SK-N-DZ (cell line): ENCODE measurements at regions not wholly inside any gene's neighbourhood (a gene's known extent, or its start where the extent isn't known, plus 50 kb on each side); places are given as distances from the start of the nearest gene placed in this dataset.

ENCODE experiments used
- DNase-seq: peaks from one replicate; pipeline ENCODE4 v3.0.0-alpha.2; 2015; ENCODE audit warnings: low spot score

- no peak for DNase-seq
Measured at GRCh38 chr17:79539944-79540705, 70.7 kb downstream of the RBFOX3 start.

- DNase-seq = no peak
Measured at GRCh38 chr17:79538291-79538690, 72.6 kb downstream of the RBFOX3 start.

- DNase-seq = no peak
Measured at GRCh38 chr17:79537686-79538085, 73.2 kb downstream of the RBFOX3 start.

- DNase-seq = no peak
Measured at GRCh38 chr17:79537061-79537460, 73.8 kb downstream of the RBFOX3 start.

GRCh38 chr17:79536212-79536840, 74.5 kb downstream of the RBFOX3 start:
- DNase-seq = no peak

- DNase-seq = no peak
Measured at GRCh38 chr17:79535728-79536025, 75.2 kb downstream of the RBFOX3 start.

GRCh38 chr17:79534851-79535727, 75.8 kb downstream of the RBFOX3 start:
- no peak for DNase-seq

- no peak for DNase-seq
Measured at GRCh38 chr17:79534111-79534510, 76.7 kb downstream of the RBFOX3 start.

- no peak for DNase-seq
Measured at GRCh38 chr17:79533116-79533515, 77.7 kb downstream of the RBFOX3 start.

GRCh38 chr17:79532107-79532790, 78.6 kb downstream of the RBFOX3 start:
- DNase-seq = no peak

GRCh38 chr17:79531191-79532095, 79.4 kb downstream of the RBFOX3 start:
- DNase-seq = no peak

GRCh38 chr17:79530361-79531105, 80.3 kb downstream of the RBFOX3 start:
- no peak for DNase-seq

GRCh38 chr17:79529661-79530081, 81.2 kb downstream of the RBFOX3 start:
- no peak for DNase-seq

GRCh38 chr17:79528592-79529125, 82.2 kb downstream of the RBFOX3 start:
- DNase-seq = no peak

- DNase-seq = no peak
Measured at GRCh38 chr17:79527306-79527705, 83.5 kb downstream of the RBFOX3 start.

- DNase-seq = no peak
Measured at GRCh38 chr17:79525793-79526677, 84.8 kb downstream of the RBFOX3 start.

GRCh38 chr17:79524213-79525187, 86.4 kb downstream of the RBFOX3 start:
- no peak for DNase-seq

GRCh38 chr17:79522414-79522813, 88.4 kb downstream of the RBFOX3 start:
- no peak for DNase-seq
